NCI-H1417 (cell line): ENCODE measurements at regions not wholly inside any gene's neighbourhood (a gene's known extent, or its start where the extent isn't known, plus 50 kb on each side); places are given as distances from the start of the nearest gene placed in this dataset.
A peak's percentile ranks its signal among the peaks of the same experiment; 100 is the strongest.

Source experiments
- DNase-seq, 3 experiments: peaks; one replicate each; lab custom pipeline; 2025; lab: John Stamatoyannopoulos, UW

- DNase-seq, result no peak
Observed at GRCh38 chrX:9148615-9149399, 114.9 kb upstream of the FAM9B start.

GRCh38 chrX:9149501-9150245 lies 115.7 kb upstream of the FAM9B start:
- no peak for DNase-seq

- DNase-seq, result no peak
Observed at GRCh38 chrX:9151772-9152307, 117.9 kb upstream of the FAM9B start.

GRCh38 chrX:9153300-9153699 lies 119.4 kb upstream of the FAM9B start:
- no peak for DNase-seq

- no peak for DNase-seq
Observed at GRCh38 chrX:9158611-9159010, 124.7 kb upstream of the FAM9B start.

GRCh38 chrX:9160698-9161329 lies 126.9 kb upstream of the FAM9B start:
- no peak for DNase-seq

GRCh38 chrX:9162698-9163097 lies 128.8 kb upstream of the FAM9B start:
- peak in 1 of 3 experiments; percentile 24 for DNase-seq

GRCh38 chrX:9163214-9163709 lies 129.3 kb upstream of the FAM9B start:
- peak in 2 of 3 experiments; percentile 80 to 96 for DNase-seq

- no peak for DNase-seq
Observed at GRCh38 chrX:9164086-9164485, 130.2 kb upstream of the FAM9B start.

- no peak for DNase-seq
Observed at GRCh38 chrX:9164533-9165426, 130.9 kb upstream of the FAM9B start.

- no peak for DNase-seq
Observed at GRCh38 chrX:9166584-9166944, 132.6 kb upstream of the FAM9B start.

- DNase-seq, result no peak
Observed at GRCh38 chrX:9171841-9172463, 138.0 kb upstream of the FAM9B start.

- no peak for DNase-seq
Observed at GRCh38 chrX:9172464-9172850, 138.5 kb upstream of the FAM9B start.

- no peak for DNase-seq
Observed at GRCh38 chrX:9180623-9181022, 146.7 kb upstream of the FAM9B start.

- DNase-seq, result no peak
Observed at GRCh38 chrX:9182041-9182440, 148.1 kb upstream of the FAM9B start.

GRCh38 chrX:9183481-9183880 lies 149.6 kb upstream of the FAM9B start:
- DNase-seq, result no peak

GRCh38 chrX:9184211-9184610 lies 150.3 kb upstream of the FAM9B start:
- no peak for DNase-seq

GRCh38 chrX:9188117-9188516 lies 154.2 kb upstream of the FAM9B start:
- DNase-seq, result peak in 2 of 3 experiments; percentile 17 to 76

- DNase-seq, result peak in 2 of 3 experiments; percentile 18 to 57
Observed at GRCh38 chrX:9189286-9189685, 155.4 kb upstream of the FAM9B start.

GRCh38 chrX:9191392-9191791 lies 157.5 kb upstream of the FAM9B start:
- DNase-seq, result no peak
